HG02840 (cell line): ENCODE measurements at regions not wholly inside any gene's neighbourhood (a gene's known extent, or its start where the extent isn't known, plus 50 kb on each side); places are given as distances from the start of the nearest gene placed in this dataset.

Experiments
- ATAC-seq: cut with Tn5 transposase; IDR thresholded peaks from one replicate; pipeline ENCODE4 v1.9.1; 2021; ENCODE audit warnings: mild to moderate bottlenecking, moderate library complexity, moderate number of reproducible peaks; ENCODE audit not compliant: unreplicated experiment, low FRiP score

- no peak for ATAC-seq
These were observed 103.0 kb upstream of the UBE2E2 start for GRCh38 chr3:23100106-23100505.

- no peak for ATAC-seq
These were observed 99.4 kb upstream of the UBE2E2 start for GRCh38 chr3:23103764-23104163.

GRCh38 chr3:23105048-23105447 lies 98.1 kb upstream of the UBE2E2 start:
- ATAC-seq = no peak

GRCh38 chr3:23106666-23107065 lies 96.5 kb upstream of the UBE2E2 start:
- no peak for ATAC-seq

- ATAC-seq = no peak
These were observed 95.9 kb upstream of the UBE2E2 start for GRCh38 chr3:23107221-23107620.

- ATAC-seq = no peak
These were observed 94.6 kb upstream of the UBE2E2 start for GRCh38 chr3:23108451-23109057.

GRCh38 chr3:23111286-23111685 lies 91.8 kb upstream of the UBE2E2 start:
- no peak for ATAC-seq

GRCh38 chr3:23111797-23112196 lies 91.3 kb upstream of the UBE2E2 start:
- no peak for ATAC-seq

- no peak for ATAC-seq
These were observed 90.6 kb upstream of the UBE2E2 start for GRCh38 chr3:23112491-23112890.

- ATAC-seq = no peak
These were observed 89.5 kb upstream of the UBE2E2 start for GRCh38 chr3:23113455-23114171.

- ATAC-seq = no peak
These were observed 88.7 kb upstream of the UBE2E2 start for GRCh38 chr3:23114432-23114831.

GRCh38 chr3:23115171-23115877 lies 87.8 kb upstream of the UBE2E2 start:
- no peak for ATAC-seq

GRCh38 chr3:23116081-23116837 lies 86.9 kb upstream of the UBE2E2 start:
- ATAC-seq = no peak

GRCh38 chr3:23117856-23118255 lies 85.3 kb upstream of the UBE2E2 start:
- ATAC-seq = no peak

GRCh38 chr3:23127196-23127595 lies 75.9 kb upstream of the UBE2E2 start:
- no peak for ATAC-seq

- no peak for ATAC-seq
These were observed 74.5 kb upstream of the UBE2E2 start for GRCh38 chr3:23128655-23129054.

- no peak for ATAC-seq
These were observed 74.0 kb upstream of the UBE2E2 start for GRCh38 chr3:23129117-23129516.

- ATAC-seq = no peak
These were observed 73.3 kb upstream of the UBE2E2 start for GRCh38 chr3:23129817-23130216.

GRCh38 chr3:23130406-23130805 lies 72.7 kb upstream of the UBE2E2 start:
- ATAC-seq = no peak

GRCh38 chr3:23135026-23135785 lies 67.9 kb upstream of the UBE2E2 start:
- no peak for ATAC-seq
